ENCODE measurements at regions not wholly inside any gene's neighbourhood (a gene's known extent, or its start where the extent isn't known, plus 50 kb on each side); places are given as distances from the start of the nearest gene placed in this dataset.

- TF ChIP-seq POLR2A (IDR thresholded peaks at IDR 0.05; ENCODE audit: low read depth, low read length) (no peak), SPI1 (IDR thresholded peaks at IDR 0.05; ENCODE audit: low read depth, low read length) (no peak), POLR2AphosphoS5 (IDR thresholded peaks at IDR 0.05; ENCODE audit: low read depth, low read length) (no peak)
Measured at GRCh38 chr6:117022774-117023173, 145.7 kb downstream of the RFX6 start.

Measured in GM12891 (cell line).